GM21515 (cell line): ENCODE measurements at regions not wholly inside any gene's neighbourhood (a gene's known extent, or its start where the extent isn't known, plus 50 kb on each side); places are given as distances from the start of the nearest gene placed in this dataset.
"Not testable (repeated sequence)": the region's sequence is repeated elsewhere in the genome, so short reads cannot be mapped to it uniquely, and the experiment has no call there.

ENCODE experiments used
- ATAC-seq: cut with Tn5 transposase; IDR thresholded peaks from one replicate; pipeline ENCODE4 v1.9.1; 2021; ENCODE audit not compliant: unreplicated experiment

DNA sequence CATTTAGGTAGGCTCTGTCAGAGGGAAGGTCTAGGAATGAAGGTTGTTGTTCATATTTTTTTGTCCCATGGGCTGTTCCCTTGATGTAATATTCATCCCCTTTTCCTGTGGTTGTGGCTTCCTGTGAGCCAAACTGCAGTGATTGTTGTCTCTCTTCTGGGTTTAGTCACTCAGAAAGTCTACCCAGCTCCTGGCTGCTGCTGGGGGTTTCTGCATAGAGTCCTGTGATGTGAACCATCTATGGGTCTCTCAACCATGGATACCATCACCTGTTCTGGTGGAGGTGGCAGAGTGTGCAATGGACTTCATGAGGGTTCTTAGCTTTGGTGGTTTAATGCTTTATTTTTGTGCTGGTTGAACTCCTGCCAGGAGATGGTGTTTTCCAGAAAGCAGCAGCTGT is 122.8 kb downstream of the ZC4H2 start:
- no peak for ATAC-seq

DNA sequence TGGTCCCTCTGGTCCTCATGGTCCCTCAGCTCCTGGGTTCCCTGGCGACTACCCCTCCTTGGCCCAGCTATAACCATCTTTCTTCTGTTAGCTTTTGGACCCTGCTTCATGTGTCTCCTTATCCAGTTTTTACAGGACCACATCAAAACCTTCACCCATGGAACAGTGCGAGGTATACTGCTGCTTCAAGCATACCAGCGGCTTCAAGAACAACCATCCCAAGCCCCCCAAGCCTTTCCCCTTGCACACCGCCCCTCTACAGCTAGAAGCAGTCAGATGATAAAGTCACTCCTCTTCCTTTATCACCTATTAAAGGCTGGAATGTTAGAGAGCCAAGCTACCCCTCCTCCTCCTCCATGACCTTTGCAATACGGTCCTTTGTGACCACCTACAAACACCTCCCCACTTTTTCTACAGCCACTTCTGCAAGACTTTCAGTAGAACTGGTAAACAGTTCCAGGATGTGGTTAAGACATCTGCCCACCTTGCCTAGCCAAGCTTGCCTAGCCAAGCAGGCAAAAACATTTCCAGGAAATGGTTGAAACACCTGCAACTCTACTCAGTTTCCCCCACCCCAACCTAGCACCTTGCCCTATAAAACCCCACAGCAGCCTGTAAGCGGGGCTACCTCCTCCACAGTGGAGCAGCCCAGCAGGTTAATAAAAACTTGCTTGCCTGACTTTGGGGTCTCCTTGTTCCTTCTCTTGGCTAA is 125.7 kb downstream of the ZC4H2 start:
- no peak for ATAC-seq

DNA sequence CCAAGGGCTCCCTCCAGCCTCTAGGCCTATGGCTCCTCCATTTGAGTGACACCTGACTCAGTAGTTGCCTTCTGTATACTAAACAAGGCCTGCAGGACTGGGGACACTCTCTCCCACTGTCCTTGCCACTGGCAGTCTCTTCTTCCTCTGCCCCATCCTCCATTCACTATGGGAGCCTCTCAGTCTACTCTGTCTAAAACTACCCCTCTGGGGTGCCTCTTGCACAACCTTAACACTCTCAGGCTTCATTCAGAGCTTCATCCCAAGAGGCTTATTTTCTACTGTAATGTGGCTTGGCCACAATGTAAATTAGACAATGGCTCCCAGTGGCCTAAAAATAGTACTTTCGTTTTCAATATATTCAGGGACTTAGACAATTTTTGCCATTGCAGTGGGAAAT is 133.0 kb downstream of the ZC4H2 start:
- ATAC-seq, result no peak

DNA sequence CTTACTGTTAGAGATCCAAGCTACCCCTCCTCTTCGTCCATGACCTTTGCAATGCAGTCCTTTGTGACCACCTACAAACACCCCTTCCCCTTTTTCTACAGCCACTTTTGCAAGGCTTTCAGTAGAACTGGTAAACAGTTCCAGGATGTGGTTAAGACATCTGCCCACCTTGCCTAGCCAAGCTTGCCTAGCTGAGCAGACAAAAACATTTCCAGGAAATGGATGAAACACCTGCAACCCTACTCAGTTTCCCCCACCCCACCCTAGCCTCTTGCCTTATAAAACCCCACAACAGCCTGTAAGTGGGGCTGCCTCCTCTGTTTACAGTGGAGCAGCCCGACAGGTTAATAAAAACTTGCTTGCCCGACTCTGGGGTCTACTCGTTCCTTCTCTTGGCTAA is 133.8 kb downstream of the ZC4H2 start:
- peak; percentile 58 for ATAC-seq

DNA sequence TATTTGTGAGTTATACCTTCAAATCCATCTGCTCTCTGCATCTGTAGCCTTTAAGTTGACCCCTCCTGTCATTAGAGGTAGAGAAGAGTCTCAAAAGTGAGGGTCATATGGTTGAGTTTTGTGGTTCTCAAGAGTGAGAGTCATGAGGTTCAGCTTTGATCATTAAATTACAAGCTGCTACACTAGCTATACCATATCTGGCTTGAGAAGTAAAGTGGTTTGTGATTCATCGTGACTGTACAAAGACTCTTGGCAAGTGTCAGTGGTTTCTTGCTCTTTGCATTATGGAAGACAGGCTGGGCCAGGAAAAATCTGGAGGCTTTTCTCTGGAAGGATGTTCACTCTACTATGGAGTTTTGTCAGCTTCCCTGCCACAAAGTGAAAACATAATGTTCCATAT is 170.6 kb downstream of the ZC4H2 start:
- no peak for ATAC-seq

DNA sequence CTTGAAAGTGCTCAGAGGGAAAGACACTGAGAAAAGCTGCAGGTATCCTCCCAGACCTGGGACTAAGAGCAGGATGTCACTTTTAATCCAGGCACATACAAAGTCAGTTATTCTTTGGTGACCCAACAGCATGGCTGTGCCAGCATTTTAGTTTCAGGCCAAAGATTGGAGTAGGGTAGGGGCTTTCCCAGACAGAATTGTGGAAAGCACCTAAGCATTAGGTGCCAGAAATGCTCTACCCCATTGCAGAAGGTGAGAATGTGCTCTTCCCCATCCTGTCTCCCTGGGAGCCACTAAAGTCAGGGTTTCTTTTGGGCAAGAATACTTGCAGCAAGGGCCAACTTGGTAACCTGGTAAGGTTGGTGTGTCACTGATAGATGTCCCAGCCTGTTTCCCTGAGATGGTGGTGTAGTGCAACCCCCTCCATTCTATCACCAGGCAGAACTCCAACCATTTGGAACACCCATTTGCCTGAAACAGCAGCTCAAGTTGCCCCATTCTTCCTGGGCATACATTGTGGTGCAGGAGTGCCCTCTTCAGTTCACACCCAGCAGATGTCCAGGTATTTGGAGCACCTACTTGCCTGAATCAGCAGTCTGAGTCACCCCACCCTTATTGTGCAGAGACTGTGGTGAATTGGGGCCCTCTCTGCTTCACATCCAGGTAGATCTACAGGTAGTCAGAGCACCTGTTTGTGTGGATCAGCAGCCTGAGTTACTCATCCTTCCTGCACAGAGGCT is 183.5 kb downstream of the ZC4H2 start:
- ATAC-seq, result no peak

DNA sequence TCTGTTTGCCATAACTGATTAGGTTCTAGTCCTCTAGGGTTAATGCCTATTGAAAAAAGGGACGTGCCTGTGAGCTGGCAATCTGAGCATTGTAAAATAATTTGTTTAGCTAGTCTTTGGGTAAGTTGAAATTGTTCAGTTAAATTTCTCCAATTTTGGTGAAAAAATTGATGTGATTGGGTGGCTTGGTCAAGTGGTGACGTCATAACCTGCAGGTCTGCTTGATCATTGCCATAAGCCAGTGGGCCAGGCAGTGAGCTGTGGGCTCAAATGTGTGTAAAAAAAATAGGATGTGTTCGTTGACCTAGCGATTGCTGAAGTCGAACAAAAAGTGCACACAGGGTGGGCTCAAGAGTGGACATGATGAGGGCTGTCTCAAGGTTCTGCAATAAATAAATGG is 193.3 kb downstream of the ZC4H2 start:
- no peak for ATAC-seq

DNA sequence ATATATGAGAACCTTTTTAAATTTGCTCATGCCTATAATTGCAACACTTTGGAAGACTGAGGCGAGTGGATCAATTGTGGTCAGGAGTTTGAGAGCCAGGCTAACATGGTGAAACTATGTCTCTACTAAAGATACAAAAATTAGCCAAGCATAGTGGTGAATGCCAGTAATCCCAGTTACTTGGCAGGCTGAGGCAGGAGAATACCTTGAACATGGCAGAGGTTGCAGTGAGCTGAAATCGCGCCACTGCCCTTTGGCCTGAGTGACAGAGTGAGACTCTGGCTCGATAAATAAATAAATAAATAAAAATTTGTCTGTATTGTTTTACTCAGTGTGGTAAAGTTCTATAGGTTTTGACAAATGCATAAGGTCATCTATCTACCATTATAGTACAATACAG is 218.2 kb downstream of the ZC4H2 start:
- no peak for ATAC-seq

DNA sequence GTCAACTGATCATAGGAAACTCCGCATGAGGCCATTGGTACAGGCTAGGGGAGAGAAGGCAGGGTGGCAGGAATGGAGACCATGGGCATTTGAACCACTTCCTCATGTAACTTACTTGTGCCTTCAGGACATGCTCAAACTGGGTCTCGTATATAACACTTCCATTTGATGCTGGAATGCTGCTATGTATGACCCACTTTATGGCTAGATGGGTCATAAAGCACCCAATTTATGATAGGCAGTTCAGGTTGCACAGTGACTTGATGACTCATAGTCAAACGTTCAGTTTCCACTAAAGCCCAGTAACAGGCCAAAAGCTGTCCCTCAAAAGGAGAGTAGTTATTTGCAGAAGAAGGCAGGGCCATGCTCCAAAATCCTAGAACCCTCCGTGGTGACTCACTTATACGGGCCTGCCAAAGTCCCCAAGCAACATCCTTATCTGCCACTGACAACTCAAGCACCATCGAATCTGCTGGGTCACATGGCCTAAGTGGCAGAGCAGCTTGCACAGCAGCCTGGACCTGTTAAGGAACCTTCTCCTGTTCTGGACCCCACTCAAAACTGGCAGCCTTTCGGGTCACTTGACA is 236.4 kb downstream of the ZC4H2 start:
- ATAC-seq, result no peak

DNA sequence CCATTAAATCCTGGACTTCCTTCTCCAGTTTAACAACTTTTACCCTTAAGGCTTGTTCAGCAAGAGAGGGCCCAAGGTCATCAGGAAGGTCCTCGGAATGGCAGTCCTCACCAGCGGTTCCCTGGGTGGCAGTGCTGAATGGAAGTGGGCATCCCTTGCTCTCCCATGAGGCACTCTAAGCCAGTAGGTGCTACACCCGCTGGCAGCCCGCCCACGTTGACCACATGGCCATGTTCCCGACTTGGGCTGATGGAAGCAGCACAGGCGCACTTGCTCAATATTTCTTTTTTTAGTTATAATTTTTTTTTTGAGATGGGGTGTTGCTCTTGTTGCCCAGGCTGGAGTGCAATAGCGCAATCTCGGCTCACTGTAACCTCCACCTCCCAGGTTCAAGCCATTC is 277.9 kb downstream of the ZC4H2 start:
- ATAC-seq, result no peak

DNA sequence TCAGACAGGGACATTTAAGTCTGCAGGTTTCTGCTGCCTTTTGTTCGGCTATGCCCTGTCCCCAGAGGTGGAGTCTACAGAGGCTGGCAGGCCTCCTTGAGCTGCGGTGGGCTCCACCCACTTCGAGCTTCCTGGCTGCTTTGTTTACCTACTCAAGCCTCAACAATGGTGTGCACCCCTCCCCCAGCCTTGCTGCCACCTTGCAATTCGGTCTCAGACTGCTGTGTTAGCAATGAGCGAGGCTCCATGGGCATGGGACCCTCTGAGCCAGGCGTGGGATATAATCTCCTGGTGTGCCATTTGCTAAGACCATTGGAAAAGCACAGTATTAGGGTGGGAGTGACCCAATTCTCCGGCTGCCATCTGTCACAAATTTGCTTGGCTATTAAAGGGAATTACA is 280.9 kb downstream of the ZC4H2 start:
- ATAC-seq, result not testable (repeated sequence)

DNA sequence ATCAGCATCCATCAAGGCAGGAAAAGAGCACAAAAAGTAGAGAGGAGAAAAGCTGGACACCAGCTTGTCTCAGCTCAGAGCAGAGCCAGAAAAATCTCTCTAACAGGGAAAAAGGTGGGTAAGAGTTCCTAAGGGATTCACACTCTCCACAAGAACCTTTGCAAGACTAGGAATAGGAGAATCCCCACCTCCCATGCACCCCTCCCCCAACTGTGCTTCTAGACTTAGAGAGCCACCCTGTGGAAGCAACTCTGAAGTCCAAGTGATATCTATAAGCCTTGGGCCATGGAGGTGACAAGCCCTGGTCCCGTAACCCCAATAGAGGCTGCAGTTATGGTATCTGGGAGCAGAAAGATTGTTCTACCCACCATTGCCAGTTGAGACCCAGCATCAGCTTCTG is 267.6 kb upstream of the MTMR8 start:
- no peak for ATAC-seq

DNA sequence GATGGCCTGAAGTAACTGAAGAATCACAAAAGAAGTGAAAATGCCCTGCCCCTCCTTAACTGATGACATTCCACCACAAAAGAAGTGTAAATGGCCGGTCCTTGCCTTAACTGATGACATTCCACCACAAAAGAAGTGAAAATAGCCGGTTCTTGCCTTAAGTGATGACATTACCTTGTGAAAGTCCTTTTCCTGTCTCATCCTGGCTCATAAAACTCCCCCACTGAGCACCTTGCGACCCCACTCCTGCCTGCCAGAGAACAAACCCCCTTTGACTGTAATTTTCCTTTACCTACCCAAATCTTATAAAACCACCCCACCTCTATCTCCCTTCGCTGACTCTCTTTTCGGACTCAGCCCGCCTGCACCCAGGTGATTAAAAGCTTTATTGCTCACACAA is 262.0 kb upstream of the MTMR8 start:
- ATAC-seq, result not testable (repeated sequence)

DNA sequence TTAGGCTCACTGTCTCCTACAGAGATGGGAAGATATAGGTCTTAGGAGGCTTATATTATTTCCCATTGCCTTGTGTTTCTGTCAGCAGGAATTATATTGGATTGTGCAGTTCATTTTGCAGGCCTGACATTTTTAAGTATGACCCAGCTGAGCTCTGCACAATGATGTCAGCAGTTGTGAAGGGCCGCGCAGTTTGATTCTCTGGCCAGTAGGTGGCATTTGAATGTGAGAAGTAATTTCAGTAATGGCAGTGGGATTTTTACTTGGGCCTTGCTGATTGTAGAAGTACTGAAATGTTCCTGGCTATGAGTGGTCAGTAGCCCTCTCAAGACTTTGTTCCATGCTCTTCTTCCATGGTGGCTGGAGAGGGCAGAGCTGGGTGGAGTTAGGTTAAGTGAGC is 247.2 kb upstream of the MTMR8 start:
- no peak for ATAC-seq
